ENCODE measurements at regions not wholly inside any gene's neighbourhood (a gene's known extent, or its start where the extent isn't known, plus 50 kb on each side); places are given as distances from the start of the nearest gene placed in this dataset.
A peak's percentile ranks its signal among the peaks of the same experiment; 100 is the strongest.

DNA sequence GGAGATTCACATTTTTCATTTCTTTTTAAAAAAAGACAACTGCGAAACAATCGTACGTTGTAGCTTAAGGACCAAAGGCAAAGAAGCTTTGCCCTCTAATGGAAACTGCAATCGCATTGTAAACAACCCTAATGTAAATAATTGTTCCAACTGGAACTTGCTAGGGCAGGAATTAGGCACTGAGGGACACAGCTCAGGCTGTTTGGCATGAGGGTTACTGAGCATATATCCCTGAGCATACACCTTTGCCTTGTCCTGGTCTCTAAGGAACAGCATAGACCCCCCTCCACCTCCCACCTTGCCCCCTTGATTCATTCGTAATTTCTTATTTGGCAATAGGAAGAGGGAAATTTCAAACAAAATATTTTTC is 396.4 kb downstream of the LNPK start:
- Histone ChIP-seq H3K36me3 (ENCODE audit: control insufficient read depth in 2 of 3, insufficient read depth in 3 of 3, low read length in 3 of 3) (no peaks in the 10 kb centered on the region), H3K27me3 (ENCODE audit: control insufficient read depth, insufficient read depth, low read length) (no peaks in the 10 kb centered on the region), H3K4me3 (ENCODE audit: low read length in 3 of 3) (no peak overlapping the region), H3K9me3 (ENCODE audit: control insufficient read depth in 2 of 3, insufficient read depth in 1 of 3, low read length in 3 of 3) (no peaks in the 10 kb centered on the region), H3K27ac (ENCODE audit: low read depth in 2 of 2, low read length in 2 of 2) (no peak overlapping the region), H3K9ac (ENCODE audit: low read length in 3 of 3) (no peak overlapping the region), H3K4me1 (ENCODE audit: control insufficient read depth in 2 of 3, insufficient read depth in 2 of 3, low read depth in 1 of 3, low read length in 3 of 3) (no peaks in the 10 kb centered on the region)
- TF ChIP-seq, protein P1, sequence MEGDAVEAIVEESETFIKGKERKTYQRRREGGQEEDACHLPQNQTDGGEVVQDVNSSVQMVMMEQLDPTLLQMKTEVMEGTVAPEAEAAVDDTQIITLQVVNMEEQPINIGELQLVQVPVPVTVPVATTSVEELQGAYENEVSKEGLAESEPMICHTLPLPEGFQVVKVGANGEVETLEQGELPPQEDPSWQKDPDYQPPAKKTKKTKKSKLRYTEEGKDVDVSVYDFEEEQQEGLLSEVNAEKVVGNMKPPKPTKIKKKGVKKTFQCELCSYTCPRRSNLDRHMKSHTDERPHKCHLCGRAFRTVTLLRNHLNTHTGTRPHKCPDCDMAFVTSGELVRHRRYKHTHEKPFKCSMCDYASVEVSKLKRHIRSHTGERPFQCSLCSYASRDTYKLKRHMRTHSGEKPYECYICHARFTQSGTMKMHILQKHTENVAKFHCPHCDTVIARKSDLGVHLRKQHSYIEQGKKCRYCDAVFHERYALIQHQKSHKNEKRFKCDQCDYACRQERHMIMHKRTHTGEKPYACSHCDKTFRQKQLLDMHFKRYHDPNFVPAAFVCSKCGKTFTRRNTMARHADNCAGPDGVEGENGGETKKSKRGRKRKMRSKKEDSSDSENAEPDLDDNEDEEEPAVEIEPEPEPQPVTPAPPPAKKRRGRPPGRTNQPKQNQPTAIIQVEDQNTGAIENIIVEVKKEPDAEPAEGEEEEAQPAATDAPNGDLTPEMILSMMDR (IDR thresholded peaks at IDR 0.05; ENCODE audit: borderline replicate concordance, extremely low read depth, insufficient read depth) = no peak
- DNase-seq = no peak
- intact Hi-C loops (cut with DNase I) = no loop called here
- no peak for FAIRE-seq

DNA sequence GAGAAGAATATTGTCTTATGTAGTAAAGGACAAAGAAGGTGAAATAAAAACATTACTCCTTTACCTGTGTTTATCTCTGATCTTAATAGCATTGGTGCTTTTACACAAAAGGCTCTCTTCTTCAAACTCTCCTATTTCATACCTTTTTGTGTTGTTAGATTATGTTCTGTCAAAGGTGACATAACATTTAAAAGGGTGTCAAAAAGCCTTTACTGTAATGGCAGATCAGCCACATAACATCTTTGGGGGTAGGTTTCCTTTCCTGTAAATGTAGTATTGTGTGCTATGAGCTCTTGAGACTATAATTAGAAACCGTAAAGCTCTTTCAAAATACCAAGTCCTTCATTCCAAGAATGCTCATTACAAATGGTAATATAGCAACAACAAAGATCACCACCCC is 400.1 kb downstream of the LNPK start:
- intact Hi-C loops (cut with DNase I) = no loop called here
- no peaks in the 10 kb centered on the region for H3K27me3 ChIP-seq (ENCODE audit: control insufficient read depth, insufficient read depth, low read length)
- no peak overlapping the region for H3K27ac ChIP-seq (ENCODE audit: low read depth in 2 of 2, low read length in 2 of 2)
- TF ChIP-seq, protein P1 (IDR thresholded peaks at IDR 0.05; ENCODE audit: borderline replicate concordance, extremely low read depth, insufficient read depth) = no peak
- no peaks in the 10 kb centered on the region for H3K4me1 ChIP-seq (ENCODE audit: control insufficient read depth in 2 of 3, insufficient read depth in 2 of 3, low read depth in 1 of 3, low read length in 3 of 3)
- H3K36me3 ChIP-seq (ENCODE audit: control insufficient read depth in 2 of 3, insufficient read depth in 3 of 3, low read length in 3 of 3) = no peaks in the 10 kb centered on the region
- no peak overlapping the region for H3K4me3 ChIP-seq (ENCODE audit: low read length in 3 of 3)
- FAIRE-seq (no peak), DNase-seq (no peak)
- no peaks in the 10 kb centered on the region for H3K9me3 ChIP-seq (ENCODE audit: control insufficient read depth in 2 of 3, insufficient read depth in 1 of 3, low read length in 3 of 3)
- no peak overlapping the region for H3K9ac ChIP-seq (ENCODE audit: low read length in 3 of 3)

DNA sequence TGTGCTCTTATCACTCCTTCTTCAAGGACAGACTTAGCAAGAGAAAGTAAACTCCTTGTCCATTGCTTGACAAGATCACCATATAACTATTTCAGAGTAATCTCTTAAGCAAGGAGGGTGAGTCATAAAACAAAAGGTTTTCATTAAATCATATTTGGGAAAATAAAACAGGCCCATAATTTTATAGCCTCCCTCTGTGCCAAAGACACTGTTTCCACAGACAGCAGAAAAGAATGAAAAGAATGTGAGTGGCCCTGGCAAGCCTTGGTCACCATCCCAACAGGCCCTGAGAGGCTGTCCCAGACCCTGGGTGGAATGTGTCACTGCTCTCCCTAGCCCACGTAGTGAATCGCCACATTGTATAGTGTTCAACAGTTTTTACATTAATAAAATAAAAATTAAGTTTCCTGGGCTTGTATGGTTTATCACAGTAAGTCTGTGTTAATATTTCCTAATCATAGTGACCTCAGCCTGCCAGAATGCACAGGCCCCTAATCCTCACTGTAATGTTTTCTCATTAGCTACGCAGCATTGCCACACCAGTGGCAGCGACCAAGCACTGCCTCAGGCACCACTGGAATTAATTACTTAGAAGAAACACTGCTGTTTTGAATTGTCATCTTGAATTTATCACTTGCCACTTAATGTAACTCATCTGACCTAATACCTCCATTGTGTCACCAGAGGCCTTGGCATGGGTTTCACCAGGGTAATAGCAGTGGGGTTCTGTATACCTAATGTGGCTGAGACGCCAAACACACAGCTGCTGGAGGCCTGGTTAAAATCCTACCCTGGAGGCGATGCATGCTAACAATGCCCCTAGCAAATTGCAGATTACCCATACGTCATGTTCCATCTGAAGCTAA is 401.9 kb downstream of the LNPK start:
- Histone ChIP-seq H3K27me3 (ENCODE audit: control insufficient read depth, insufficient read depth, low read length) (no peaks in the 10 kb centered on the region), H3K36me3 (ENCODE audit: control insufficient read depth in 2 of 3, insufficient read depth in 3 of 3, low read length in 3 of 3) (no peaks in the 10 kb centered on the region), H3K4me1 (ENCODE audit: control insufficient read depth in 2 of 3, insufficient read depth in 2 of 3, low read depth in 1 of 3, low read length in 3 of 3) (no peaks in the 10 kb centered on the region), H3K9ac (ENCODE audit: low read length in 3 of 3) (no peak overlapping the region), H3K9me3 (ENCODE audit: control insufficient read depth in 2 of 3, insufficient read depth in 1 of 3, low read length in 3 of 3) (no peaks in the 10 kb centered on the region), H3K4me3 (ENCODE audit: low read length in 3 of 3) (no peak overlapping the region), H3K27ac (ENCODE audit: low read depth in 2 of 2, low read length in 2 of 2) (no peak overlapping the region)
- DNase-seq (peak in 3 of 5 donors; percentile 34 to 40 (median 38)), FAIRE-seq (no peak)
- TF ChIP-seq, protein P1 (IDR thresholded peaks at IDR 0.05; ENCODE audit: borderline replicate concordance, extremely low read depth, insufficient read depth) = no peak
- intact Hi-C loops (cut with DNase I) = no loop called here

Data from kidney (tissue), 13 donors.